Endodermal cell (in vitro differentiated cells): ENCODE measurements at regions not wholly inside any gene's neighbourhood (a gene's known extent, or its start where the extent isn't known, plus 50 kb on each side); places are given as distances from the start of the nearest gene placed in this dataset.

Experiments used
- DNase-seq: peaks from one replicate; pipeline ENCODE4 v3.0.0-alpha.2; 2017
- H3K27ac ChIP-seq: 2 replicates; pipeline ENCODE4 v1.5.1; 2013; ENCODE audit warnings: mild to moderate bottlenecking, low read depth, low read length, moderate library complexity
- H3K27me3 ChIP-seq: 2 replicates; pipeline ENCODE4 v1.6.1; 2013; ENCODE audit warnings: mild to moderate bottlenecking, low read length, moderate library complexity; ENCODE audit not compliant: insufficient read depth, control insufficient read depth, poor library complexity, severe bottlenecking
- H3K36me3 ChIP-seq: 2 replicates; pipeline ENCODE4 v1.7.0; 2013; ENCODE audit warnings: mild to moderate bottlenecking, low read length, moderate library complexity; ENCODE audit not compliant: control insufficient read depth, insufficient read depth
- H3K4me1 ChIP-seq: one replicate; pipeline ENCODE4 v1.7.0; 2013; ENCODE audit warnings: low read length; ENCODE audit not compliant: control insufficient read depth, insufficient read depth
- H3K4me3 ChIP-seq: 2 replicates; pipeline ENCODE4 v1.5.1; 2013; ENCODE audit warnings: mild to moderate bottlenecking, low read length, moderate library complexity
- H3K9ac ChIP-seq: 2 replicates; pipeline ENCODE4 v1.6.1; 2013; ENCODE audit warnings: mild to moderate bottlenecking, low read length, moderate library complexity; ENCODE audit not compliant: poor library complexity, severe bottlenecking; ENCODE audit errors: extremely low read depth
- H3K9me3 ChIP-seq: 2 replicates; pipeline ENCODE4 v1.6.1; 2013; ENCODE audit warnings: mild to moderate bottlenecking, low read length, moderate library complexity; ENCODE audit not compliant: control insufficient read depth
- H3K27ac Mint-ChIP-seq: 2 replicates; pipeline ENCODE4 v1.8.0; 2020; ENCODE audit warnings: mixed read lengths
- H3K27me3 Mint-ChIP-seq: 2 replicates; pipeline ENCODE4 v1.8.0; 2021; ENCODE audit warnings: mild to moderate bottlenecking, mixed read lengths; ENCODE audit not compliant: insufficient read depth
- H3K36me3 Mint-ChIP-seq: 2 replicates; pipeline ENCODE4 v1.8.0; 2020; ENCODE audit warnings: low read depth, mixed read lengths
- H3K4me1 Mint-ChIP-seq: 2 replicates; pipeline ENCODE4 v1.8.0; 2020; ENCODE audit warnings: mixed read lengths
- H3K4me3 Mint-ChIP-seq: 2 replicates; pipeline ENCODE4 v1.8.0; 2020; ENCODE audit warnings: mild to moderate bottlenecking, moderate library complexity, mixed read lengths
- H3K9me3 Mint-ChIP-seq: 2 replicates; pipeline ENCODE4 v1.8.0; 2020; ENCODE audit warnings: mild to moderate bottlenecking, mixed read lengths
- WGBS, 2 experiments: methylation state at CpG; one replicate each; pipeline versions ENCODE4 v1.1.5 to v1.1.7; 2013; ENCODE audit warnings: missing lambda C conversion rate in 2 of 2, mixed read lengths in 1 of 2; ENCODE audit not compliant: insufficient coverage in 1 of 2, insufficient read length in 1 of 2; 5-methylcytosine and 5-hydroxymethylcytosine counted together
- TF ChIP-seq, protein P1 (sequence below): fragments of 200-600 bp; sonication (generic); conservative IDR thresholded peaks from 2 replicates; pipeline ENCODE4 v1.5.0; 2021; ENCODE audit warnings: antibody characterized with exemption, mild to moderate bottlenecking

GRCh38 chr13:111964411-111965035 lies 102.4 kb upstream of the SOX1 start:
- H3K9me3 ChIP-seq = no peaks in the 10 kb centered on the region
- no peaks in the 10 kb centered on the region for H3K4me1 Mint-ChIP-seq
- peaks cover 2% of the 10 kb centered on the region for H3K9me3 Mint-ChIP-seq
- H3K27me3 ChIP-seq = no peaks in the 10 kb centered on the region
- TF ChIP-seq, protein P1, sequence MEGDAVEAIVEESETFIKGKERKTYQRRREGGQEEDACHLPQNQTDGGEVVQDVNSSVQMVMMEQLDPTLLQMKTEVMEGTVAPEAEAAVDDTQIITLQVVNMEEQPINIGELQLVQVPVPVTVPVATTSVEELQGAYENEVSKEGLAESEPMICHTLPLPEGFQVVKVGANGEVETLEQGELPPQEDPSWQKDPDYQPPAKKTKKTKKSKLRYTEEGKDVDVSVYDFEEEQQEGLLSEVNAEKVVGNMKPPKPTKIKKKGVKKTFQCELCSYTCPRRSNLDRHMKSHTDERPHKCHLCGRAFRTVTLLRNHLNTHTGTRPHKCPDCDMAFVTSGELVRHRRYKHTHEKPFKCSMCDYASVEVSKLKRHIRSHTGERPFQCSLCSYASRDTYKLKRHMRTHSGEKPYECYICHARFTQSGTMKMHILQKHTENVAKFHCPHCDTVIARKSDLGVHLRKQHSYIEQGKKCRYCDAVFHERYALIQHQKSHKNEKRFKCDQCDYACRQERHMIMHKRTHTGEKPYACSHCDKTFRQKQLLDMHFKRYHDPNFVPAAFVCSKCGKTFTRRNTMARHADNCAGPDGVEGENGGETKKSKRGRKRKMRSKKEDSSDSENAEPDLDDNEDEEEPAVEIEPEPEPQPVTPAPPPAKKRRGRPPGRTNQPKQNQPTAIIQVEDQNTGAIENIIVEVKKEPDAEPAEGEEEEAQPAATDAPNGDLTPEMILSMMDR = no peak
- H3K36me3 ChIP-seq = no peaks in the 10 kb centered on the region
- no peak overlapping the region for H3K27ac Mint-ChIP-seq
- no peak overlapping the region for H3K4me3 ChIP-seq
- no peaks in the 10 kb centered on the region for H3K4me1 ChIP-seq
- H3K27ac ChIP-seq = no peak overlapping the region
- H3K9ac ChIP-seq = no peak overlapping the region
- no peak overlapping the region for H3K4me3 Mint-ChIP-seq
- WGBS, 2 experiments = 94 to 98% methylated on average over 17 to 28 of the region's 28 CpGs
- no peaks in the 10 kb centered on the region for H3K36me3 Mint-ChIP-seq
- no peak for DNase-seq
- H3K27me3 Mint-ChIP-seq = no peaks in the 10 kb centered on the region

DNA sequence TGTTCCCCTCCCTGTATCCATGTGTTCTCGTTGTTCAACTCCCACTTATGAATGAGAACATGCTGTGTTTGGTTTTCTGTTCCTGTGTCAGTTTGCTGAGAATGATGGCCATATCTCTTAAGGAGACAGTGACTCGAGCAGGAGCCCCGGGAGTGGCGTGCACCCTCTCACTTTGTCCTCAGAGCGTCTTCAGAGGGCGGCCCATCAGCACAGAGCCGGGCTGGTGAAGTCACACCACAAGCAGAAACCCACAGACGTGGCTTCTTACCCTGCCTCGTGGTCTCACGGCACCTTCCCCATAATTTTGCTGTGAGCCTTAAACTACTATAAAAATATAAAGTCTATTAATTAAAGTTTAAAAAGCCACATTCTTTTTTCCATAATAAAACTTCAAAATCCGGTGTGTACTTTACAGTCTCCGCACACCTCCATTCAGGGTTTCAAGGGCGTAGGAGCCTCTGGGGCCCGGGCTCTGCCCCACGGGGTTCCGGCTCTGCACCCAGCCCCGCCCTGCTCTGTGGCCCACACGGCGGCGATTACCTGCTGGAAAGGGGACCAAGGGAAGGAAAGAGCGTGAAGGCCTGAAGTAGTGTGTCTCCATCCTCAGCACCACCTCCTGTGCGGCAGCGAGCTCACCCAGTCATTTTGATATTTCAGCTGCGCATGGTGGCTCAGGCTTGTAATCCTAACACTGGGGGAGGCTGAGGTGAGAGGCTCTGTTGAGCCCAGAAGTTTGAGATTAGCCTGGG lies 101.3 kb upstream of the SOX1 start:
- no peaks in the 10 kb centered on the region for H3K4me1 ChIP-seq
- no peak for DNase-seq
- Mint-ChIP-seq H3K27me3 (no peaks in the 10 kb centered on the region), H3K4me1 (no peaks in the 10 kb centered on the region), H3K4me3 (no peak overlapping the region), H3K9me3 (peaks cover 2% of the 10 kb centered on the region), H3K27ac (no peak overlapping the region), H3K36me3 (no peaks in the 10 kb centered on the region)
- no peak overlapping the region for H3K9ac ChIP-seq
- H3K36me3 ChIP-seq = no peaks in the 10 kb centered on the region
- H3K27me3 ChIP-seq = no peaks in the 10 kb centered on the region
- WGBS, 2 experiments = 91 to 95% methylated on average over 15 to 24 of the region's 24 CpGs
- H3K4me3 ChIP-seq = no peak overlapping the region
- no peak overlapping the region for H3K27ac ChIP-seq
- H3K9me3 ChIP-seq = no peaks in the 10 kb centered on the region
- TF ChIP-seq, protein P1 = no peak

DNA sequence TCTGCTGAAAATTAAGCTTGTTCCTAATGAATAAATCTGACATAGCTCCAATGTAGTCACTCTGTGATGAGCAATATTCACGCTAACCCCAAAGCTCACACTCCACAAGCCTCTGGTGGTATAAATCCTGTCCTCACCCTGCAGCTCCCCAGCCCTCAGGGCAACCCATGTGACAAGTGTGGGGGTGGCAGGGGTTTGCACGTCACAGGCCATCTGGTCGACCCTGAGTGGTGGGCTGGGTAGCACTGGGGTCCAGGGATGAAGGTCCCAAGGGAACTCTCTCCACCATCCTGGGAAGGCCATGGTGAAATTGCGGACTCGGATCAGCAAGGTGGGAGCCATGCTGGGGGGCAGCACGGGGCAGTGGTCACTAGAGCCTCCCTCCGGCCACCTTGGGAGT lies 100.0 kb upstream of the SOX1 start:
- H3K4me3 ChIP-seq = no peak overlapping the region
- H3K9me3 ChIP-seq = no peaks in the 10 kb centered on the region
- DNase-seq = no peak
- Mint-ChIP-seq H3K36me3 (no peaks in the 10 kb centered on the region), H3K4me1 (no peaks in the 10 kb centered on the region), H3K4me3 (no peak overlapping the region), H3K27ac (no peak overlapping the region), H3K27me3 (peaks cover 5% of the 10 kb centered on the region), H3K9me3 (peaks cover 2% of the 10 kb centered on the region)
- no peaks in the 10 kb centered on the region for H3K4me1 ChIP-seq
- no peak overlapping the region for H3K27ac ChIP-seq
- no peaks in the 10 kb centered on the region for H3K27me3 ChIP-seq
- TF ChIP-seq, protein P1 = no peak
- WGBS, 2 experiments = 88 to 93% methylated on average over 2 to 7 of the region's 7 CpGs
- H3K9ac ChIP-seq = no peak overlapping the region
- H3K36me3 ChIP-seq = no peaks in the 10 kb centered on the region
